ENCODE measurements at regions not wholly inside any gene's neighbourhood (a gene's known extent, or its start where the extent isn't known, plus 50 kb on each side); places are given as distances from the start of the nearest gene placed in this dataset.

GRCh38 chr2:155218292-155218924, 519.9 kb downstream of the KCNJ3 start:
- Histone ChIP-seq H3K36me3 (no peaks in the 10 kb centered on the region), H3K4me3 (no peak overlapping the region), H3K9me3 (no peaks in the 10 kb centered on the region), H3K27me3 (no peaks in the 10 kb centered on the region), H3K4me1 (no peaks in the 10 kb centered on the region), H3K27ac (no peak overlapping the region)
- TF ChIP-seq CTCF (IDR thresholded peaks at IDR 0.05) = no peak
- DNase-seq (ENCODE audit: low spot score in 2 of 2) = no peak
- intact Hi-C loops (cut with DNase I) = no loop called here

GRCh38 chr2:155215037-155215707, 516.7 kb downstream of the KCNJ3 start:
- H3K9me3 ChIP-seq = no peaks in the 10 kb centered on the region
- H3K4me3 ChIP-seq = no peak overlapping the region
- no peaks in the 10 kb centered on the region for H3K4me1 ChIP-seq
- H3K36me3 ChIP-seq = no peaks in the 10 kb centered on the region
- TF ChIP-seq CTCF (IDR thresholded peaks at IDR 0.05) = no peak
- no peak for DNase-seq (ENCODE audit: low spot score in 2 of 2)
- no peaks in the 10 kb centered on the region for H3K27me3 ChIP-seq
- no peak overlapping the region for H3K27ac ChIP-seq
- intact Hi-C loops (cut with DNase I) = no loop called here

- H3K4me1 ChIP-seq = no peaks in the 10 kb centered on the region
- intact Hi-C loops (cut with DNase I) = no loop called here
- no peaks in the 10 kb centered on the region for H3K27me3 ChIP-seq
- H3K27ac ChIP-seq = no peak overlapping the region
- no peak for DNase-seq (ENCODE audit: low spot score in 2 of 2)
- no peak overlapping the region for H3K4me3 ChIP-seq
- no peak for TF ChIP-seq CTCF (IDR thresholded peaks at IDR 0.05)
- H3K9me3 ChIP-seq = no peaks in the 10 kb centered on the region
- no peaks in the 10 kb centered on the region for H3K36me3 ChIP-seq
Observed at GRCh38 chr2:155209696-155210450, 511.4 kb downstream of the KCNJ3 start.

GRCh38 chr2:155203178-155203577, 504.7 kb downstream of the KCNJ3 start:
- no peak overlapping the region for H3K4me3 ChIP-seq
- intact Hi-C loops (cut with DNase I) = no loop called here
- H3K36me3 ChIP-seq = no peaks in the 10 kb centered on the region
- no peaks in the 10 kb centered on the region for H3K4me1 ChIP-seq
- no peak for DNase-seq (ENCODE audit: low spot score in 2 of 2)
- H3K27me3 ChIP-seq = no peaks in the 10 kb centered on the region
- TF ChIP-seq CTCF (IDR thresholded peaks at IDR 0.05) = no peak
- H3K9me3 ChIP-seq = no peaks in the 10 kb centered on the region
- no peak overlapping the region for H3K27ac ChIP-seq

GRCh38 chr2:155200753-155201152, 502.3 kb downstream of the KCNJ3 start:
- DNase-seq (ENCODE audit: low spot score in 2 of 2) = no peak
- intact Hi-C loops (cut with DNase I) = no loop called here
- Histone ChIP-seq H3K36me3 (no peaks in the 10 kb centered on the region), H3K4me3 (no peak overlapping the region), H3K27ac (no peak overlapping the region), H3K9me3 (no peaks in the 10 kb centered on the region), H3K4me1 (no peaks in the 10 kb centered on the region), H3K27me3 (no peaks in the 10 kb centered on the region)
- no peak for TF ChIP-seq CTCF (IDR thresholded peaks at IDR 0.05)
